Thyroid gland (tissue), 4 donors: ENCODE measurements at regions not wholly inside any gene's neighbourhood (a gene's known extent, or its start where the extent isn't known, plus 50 kb on each side); places are given as distances from the start of the nearest gene placed in this dataset.

ENCODE experiments used
- DNase-seq, 2 donors: peaks; one replicate each; pipeline ENCODE4 v3.0.0-alpha.2; 2019
- H3K27ac ChIP-seq, 3 donors: fragments of 200-600 bp; sonication (generic); 1 replicate in 2 of 3; 2 replicates in 1 of 3; pipeline ENCODE4 v1.5.1; 2016 to 2019; ENCODE audit warnings: mild to moderate bottlenecking in 1 of 3, moderate library complexity in 1 of 3
- H3K27me3 ChIP-seq: fragments of 200-600 bp; sonication (generic); one replicate; pipeline ENCODE4 v1.5.1; 2019
- H3K36me3 ChIP-seq, 2 donors: fragments of 200-600 bp; sonication (generic); one replicate each; pipeline ENCODE4 v1.5.1; 2016 to 2019
- H3K4me1 ChIP-seq, 2 donors: fragments of 200-600 bp; sonication (generic); one replicate each; pipeline ENCODE4 v1.5.1; 2017 to 2019
- H3K4me3 ChIP-seq, 3 donors: fragments of 200-600 bp; sonication (generic); replicated peaks in 1 of 3; 1 replicate in 2 of 3; 2 replicates in 1 of 3; pipeline ENCODE4 v1.5.1; 2016; ENCODE audit warnings: mild to moderate bottlenecking in 1 of 3
- H3K9me3 ChIP-seq: fragments of 200-600 bp; sonication (generic); one replicate; pipeline ENCODE4 v1.5.1; 2017
- CTCF ChIP-seq, 6 experiments: fragments of 200-600 bp in 3 of 6; fragments of 450-650 bp in 3 of 6; sonication (generic) in 3 of 6; IDR thresholded peaks; one replicate each; pipeline ENCODE4 v1.5.1; 2016 to 2019; ENCODE audit warnings: antibody characterized with exemption in 6 of 6, mild to moderate bottlenecking in 2 of 6, inconsistent platforms in 1 of 6, moderate library complexity in 1 of 6
- POLR2A ChIP-seq, 2 donors: fragments of 450-650 bp; IDR thresholded peaks; one replicate each; pipeline ENCODE4 v1.6.1; 2017; ENCODE audit warnings: antibody characterized with exemption in 2 of 2, mild to moderate bottlenecking in 2 of 2, moderate library complexity in 1 of 2
- WGBS, 2 donors: methylation state at CpG; one replicate each; pipeline ENCODE4 v1.1.5; 2017; 5-methylcytosine and 5-hydroxymethylcytosine counted together
- intact Hi-C: fragments of 100-400 bp; cut with DNase I; formaldehyde crosslinking; loops from one replicate; pipeline ENCODE4 v1.15.1; 2023

- Histone ChIP-seq H3K4me3 (no peak overlapping the region), H3K4me1 (no peaks in the 10 kb centered on the region), H3K27me3 (no peaks in the 10 kb centered on the region), H3K27ac (no peak overlapping the region), H3K9me3 (no peaks in the 10 kb centered on the region), H3K36me3 (no peaks in the 10 kb centered on the region)
- no peak for DNase-seq
- TF ChIP-seq POLR2A (IDR thresholded peaks at IDR 0.05) (no peak), CTCF (IDR thresholded peaks at IDR 0.05) (no peak)
- 64 to 71% methylated on average over 4 of the region's 4 CpGs for WGBS, 2 donors
- intact Hi-C loops = no loop called here
These were observed 76.5 kb downstream of the NRN1 start for GRCh38 chr6:5930143-5930770.

- WGBS, 2 donors = 90 to 94% methylated on average over 4 of the region's 4 CpGs
- no peak overlapping the region for H3K4me3 ChIP-seq
- H3K27ac ChIP-seq = no peak overlapping the region
- no peaks in the 10 kb centered on the region for H3K4me1 ChIP-seq
- no peak for TF ChIP-seq POLR2A (IDR thresholded peaks at IDR 0.05)
- TF ChIP-seq CTCF (IDR thresholded peaks at IDR 0.05) = no peak
- no peak for DNase-seq
- no peaks in the 10 kb centered on the region for H3K9me3 ChIP-seq
- intact Hi-C loops = no loop called here
- H3K36me3 ChIP-seq = no peaks in the 10 kb centered on the region
- H3K27me3 ChIP-seq = no peaks in the 10 kb centered on the region
These were observed 82.9 kb downstream of the NRN1 start for GRCh38 chr6:5923840-5924239.

DNA sequence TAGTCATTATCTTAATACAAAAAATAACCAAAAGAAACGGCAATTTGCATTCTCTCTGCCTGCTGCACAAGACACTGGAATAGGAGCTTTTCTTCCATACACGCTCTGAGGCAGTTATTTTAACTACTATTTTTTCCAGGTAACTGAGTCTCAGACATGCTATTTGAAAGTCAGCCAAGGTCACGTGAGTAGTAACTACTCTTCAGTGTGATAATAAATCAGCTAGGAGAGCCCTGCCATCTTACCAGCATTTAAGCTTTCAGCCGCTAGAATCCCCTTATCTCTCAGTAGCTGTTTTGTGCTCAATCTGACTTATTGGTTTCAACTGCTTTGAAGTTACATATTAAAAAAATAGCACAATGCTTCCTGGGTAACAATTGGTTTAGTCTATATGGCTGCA is 84.5 kb downstream of the NRN1 start:
- no peak for DNase-seq

DNA sequence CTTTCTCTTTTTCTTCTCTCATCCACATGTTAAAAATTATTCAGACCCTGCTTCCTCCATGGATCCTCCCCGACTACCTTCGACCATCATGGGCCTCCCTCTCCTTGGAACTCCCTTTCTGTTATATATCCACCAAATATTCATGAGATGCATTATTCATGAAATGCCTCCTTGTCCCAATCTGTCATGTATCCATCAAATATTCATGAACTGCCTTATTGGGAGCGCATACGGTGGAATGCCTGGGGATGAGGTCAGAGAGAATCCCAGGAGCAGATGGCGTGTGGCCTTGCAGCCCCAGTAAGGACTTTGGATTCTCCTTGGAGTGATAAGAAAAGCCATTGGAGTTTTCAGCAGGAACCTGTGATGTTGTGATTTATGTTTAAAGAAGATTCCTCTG is 97.0 kb downstream of the NRN1 start:
- Histone ChIP-seq H3K27me3 (no peaks in the 10 kb centered on the region), H3K4me3 (no peak overlapping the region), H3K9me3 (no peaks in the 10 kb centered on the region), H3K4me1 (no peaks in the 10 kb centered on the region), H3K36me3 (no peaks in the 10 kb centered on the region), H3K27ac (no peak overlapping the region)
- TF ChIP-seq POLR2A (IDR thresholded peaks at IDR 0.05) (no peak), CTCF (IDR thresholded peaks at IDR 0.05) (no peak)
- 93 to 97% methylated on average over 5 of the region's 5 CpGs for WGBS, 2 donors
- no peak for DNase-seq
- intact Hi-C loops = no loop called here

More for the DNA sequence above, 84.5 kb downstream of the NRN1 start:
- no peak overlapping the region for H3K27ac ChIP-seq
- no peak overlapping the region for H3K4me3 ChIP-seq
- TF ChIP-seq POLR2A (IDR thresholded peaks at IDR 0.05) (no peak), CTCF (IDR thresholded peaks at IDR 0.05) (no peak)
- 60 to 66% methylated on average over 4 of the region's 4 CpGs for WGBS, 2 donors
- intact Hi-C loops = no loop called here
- H3K4me1 ChIP-seq = no peaks in the 10 kb centered on the region
- H3K27me3 ChIP-seq = no peaks in the 10 kb centered on the region
- no peaks in the 10 kb centered on the region for H3K9me3 ChIP-seq
- no peaks in the 10 kb centered on the region for H3K36me3 ChIP-seq

DNA sequence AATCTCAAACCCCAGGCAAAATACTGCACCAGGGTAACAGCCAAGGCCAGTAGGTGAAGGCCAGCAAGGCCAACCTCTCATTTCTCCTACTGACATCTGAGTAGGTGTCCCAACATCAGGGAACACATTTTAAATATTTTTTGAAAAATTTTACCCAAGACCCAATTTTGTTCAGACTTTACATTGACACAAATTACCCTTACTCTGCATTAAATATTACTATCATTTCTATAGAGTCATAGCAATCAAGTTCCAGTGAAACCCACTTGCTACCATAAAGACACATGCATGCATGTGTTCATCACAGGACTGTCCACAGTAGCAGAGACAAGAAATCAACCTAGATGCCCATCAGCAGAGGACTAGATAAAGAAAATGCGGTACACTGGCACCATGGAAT is 99.9 kb downstream of the NRN1 start:
- DNase-seq = no peak
- intact Hi-C loops = no loop called here
- Histone ChIP-seq H3K4me3 (no peak overlapping the region), H3K9me3 (no peaks in the 10 kb centered on the region), H3K36me3 (no peaks in the 10 kb centered on the region), H3K27me3 (no peaks in the 10 kb centered on the region), H3K27ac (no peak overlapping the region), H3K4me1 (no peaks in the 10 kb centered on the region)
- 91 to 100% methylated on average over 1 of the region's 1 CpG for WGBS, 2 donors
- no peak for TF ChIP-seq CTCF (IDR thresholded peaks at IDR 0.05)
- TF ChIP-seq POLR2A (IDR thresholded peaks at IDR 0.05) = no peak
